CD4-positive, alpha-beta T cell treated with Interleukin-21 for 1 hour (primary cell): ENCODE measurements at regions not wholly inside any gene's neighbourhood (a gene's known extent, or its start where the extent isn't known, plus 50 kb on each side); places are given as distances from the start of the nearest gene placed in this dataset.

Experiments
- DNase-seq: peaks from one replicate; pipeline ENCODE4 v3.0.0-alpha.2; 2020

GRCh38 chr5:2427983-2428382 lies 323.5 kb downstream of the IRX2 start:
- DNase-seq = no peak

GRCh38 chr5:2423634-2424033 lies 327.8 kb downstream of the IRX2 start:
- no peak for DNase-seq

- no peak for DNase-seq
Measured at GRCh38 chr5:2417301-2417700, 334.2 kb downstream of the IRX2 start.

GRCh38 chr5:2415678-2416077 lies 335.8 kb downstream of the IRX2 start:
- DNase-seq = no peak

GRCh38 chr5:2410451-2410850 lies 341.0 kb downstream of the IRX2 start:
- DNase-seq = no peak

GRCh38 chr5:2403296-2403695 lies 348.2 kb downstream of the IRX2 start:
- no peak for DNase-seq

GRCh38 chr5:2399804-2400203 lies 351.7 kb downstream of the IRX2 start:
- no peak for DNase-seq

GRCh38 chr5:2399096-2399495 lies 352.4 kb downstream of the IRX2 start:
- no peak for DNase-seq

GRCh38 chr5:2393556-2393955 lies 357.9 kb downstream of the IRX2 start:
- DNase-seq = no peak

GRCh38 chr5:2391566-2391965 lies 359.9 kb downstream of the IRX2 start:
- no peak for DNase-seq

GRCh38 chr5:2391021-2391420 lies 360.5 kb downstream of the IRX2 start:
- DNase-seq = no peak

- DNase-seq = no peak
Measured at GRCh38 chr5:2388571-2388970, 362.9 kb downstream of the IRX2 start.

GRCh38 chr5:2387634-2388325 lies 363.7 kb downstream of the IRX2 start:
- no peak for DNase-seq

GRCh38 chr5:2387250-2387633 lies 364.2 kb downstream of the IRX2 start:
- no peak for DNase-seq

- DNase-seq = no peak
Measured at GRCh38 chr5:2385818-2386217, 365.7 kb downstream of the IRX2 start.

GRCh38 chr5:2383698-2384065 lies 367.8 kb downstream of the IRX2 start:
- DNase-seq = no peak

- DNase-seq = no peak
Measured at GRCh38 chr5:2382776-2383697, 368.4 kb downstream of the IRX2 start.

GRCh38 chr5:2381861-2382260 lies 369.6 kb downstream of the IRX2 start:
- no peak for DNase-seq

GRCh38 chr5:2381070-2381469 lies 370.4 kb downstream of the IRX2 start:
- DNase-seq = no peak

GRCh38 chr5:2378976-2379375 lies 372.5 kb downstream of the IRX2 start:
- DNase-seq = no peak

- no peak for DNase-seq
Measured at GRCh38 chr5:2378108-2378507, 373.4 kb downstream of the IRX2 start.

- no peak for DNase-seq
Measured at GRCh38 chr5:2376486-2376885, 375.0 kb downstream of the IRX2 start.

- no peak for DNase-seq
Measured at GRCh38 chr5:2375757-2376250, 375.7 kb downstream of the IRX2 start.

- DNase-seq = no peak
Measured at GRCh38 chr5:2375291-2375690, 376.2 kb downstream of the IRX2 start.
